MG63 (cell line): ENCODE measurements at regions not wholly inside any gene's neighbourhood (a gene's known extent, or its start where the extent isn't known, plus 50 kb on each side); places are given as distances from the start of the nearest gene placed in this dataset.
"Not testable (repeated sequence)": the region's sequence is repeated elsewhere in the genome, so short reads cannot be mapped to it uniquely, and the experiment has no call there.

Source experiments
- DNase-seq: peaks from one replicate; pipeline ENCODE4 v3.0.0-alpha.2; 2020
- H3K27me3 ChIP-seq: fragments of 250-450 bp; sonication (Bioruptor Pico); 2 replicates; pipeline ENCODE4 v1.5.1; 2020; ENCODE audit warnings: mild to moderate bottlenecking, moderate library complexity
- H3K36me3 ChIP-seq: fragments of 250-450 bp; sonication (Bioruptor Pico); 2 replicates; pipeline ENCODE4 v1.5.1; 2020; ENCODE audit warnings: mild to moderate bottlenecking, moderate library complexity
- H3K4me3 ChIP-seq: fragments of 250-450 bp; sonication (Bioruptor Pico); 2 replicates; pipeline ENCODE4 v1.5.1; 2020; ENCODE audit warnings: mild to moderate bottlenecking, moderate library complexity
- H3K9me3 ChIP-seq: fragments of 250-450 bp; sonication (Bioruptor Pico); 2 replicates; pipeline ENCODE4 v1.5.1; 2020; ENCODE audit warnings: mild to moderate bottlenecking, moderate library complexity

DNA sequence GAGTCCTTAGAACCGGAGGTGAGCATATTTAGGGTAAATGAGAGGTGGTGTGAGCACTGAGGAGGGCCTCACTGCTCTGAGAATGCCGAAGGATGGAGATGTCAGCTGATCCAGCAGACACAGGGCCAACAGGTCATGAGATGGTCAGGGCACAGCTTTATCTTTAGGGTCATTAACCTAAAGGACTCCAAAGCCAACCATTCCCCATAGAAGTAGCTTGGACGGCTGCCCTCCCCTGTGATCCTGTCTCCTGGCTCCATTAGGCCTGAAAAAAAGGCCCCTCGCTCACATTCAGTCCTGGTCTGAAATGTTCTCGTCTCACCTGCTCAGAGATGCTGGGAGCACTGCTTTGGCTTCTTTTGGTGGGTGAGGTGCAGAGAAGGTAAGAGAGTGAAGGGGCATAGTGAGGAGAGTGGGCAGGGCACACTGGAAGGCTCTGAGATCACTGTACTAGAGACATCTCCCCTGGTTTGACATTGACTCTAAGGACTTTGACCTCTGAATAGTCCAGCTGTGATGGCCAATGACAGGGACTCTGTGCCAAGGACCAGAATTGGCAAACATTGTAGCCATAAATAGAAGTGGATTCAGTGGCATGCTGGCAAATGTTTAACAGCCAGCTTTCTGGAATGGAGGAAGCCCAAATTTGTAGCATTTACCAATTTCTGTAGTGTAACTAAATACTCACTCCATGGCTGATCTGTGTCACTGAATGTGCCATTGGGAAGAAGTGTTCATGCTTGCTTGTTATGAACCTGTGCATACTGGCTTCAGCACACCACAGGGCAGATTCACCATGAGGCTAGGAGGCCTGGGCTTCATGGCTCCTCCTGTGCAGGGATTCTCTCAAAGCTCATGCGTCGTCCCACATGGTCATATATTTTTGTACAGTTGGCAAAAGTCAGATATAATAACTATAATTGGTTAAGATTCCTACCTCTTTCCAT lies 76.2 kb upstream of the MRPS22 start:
- Histone ChIP-seq H3K27me3 (no peaks in the 10 kb centered on the region), H3K4me3 (no peak overlapping the region), H3K36me3 (no peaks in the 10 kb centered on the region), H3K9me3 (no peaks in the 10 kb centered on the region)
- no peak for DNase-seq

DNA sequence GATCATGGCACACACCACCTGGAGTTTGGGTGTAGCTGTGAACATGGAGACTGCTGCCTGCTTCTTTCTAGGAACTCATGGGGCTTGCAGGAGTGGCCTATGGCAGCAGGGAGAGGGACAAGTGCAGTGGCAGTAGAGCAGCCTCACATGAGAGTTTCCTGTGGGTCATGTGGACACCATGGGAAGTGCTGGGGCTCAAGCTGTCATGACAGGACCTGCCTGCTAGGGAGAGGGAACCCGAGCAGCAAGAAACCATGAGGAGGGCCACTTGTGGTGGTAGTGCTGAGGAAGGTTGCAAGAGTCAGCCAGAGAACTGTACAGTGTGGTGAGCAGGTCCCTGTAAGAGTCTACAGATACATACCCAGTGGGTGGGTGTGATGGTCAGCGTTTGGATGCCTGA lies 73.8 kb upstream of the MRPS22 start:
- no peak for DNase-seq
- H3K27me3 ChIP-seq = no peaks in the 10 kb centered on the region
- no peak overlapping the region for H3K4me3 ChIP-seq
- no peaks in the 10 kb centered on the region for H3K36me3 ChIP-seq
- H3K9me3 ChIP-seq = no peaks in the 10 kb centered on the region

DNA sequence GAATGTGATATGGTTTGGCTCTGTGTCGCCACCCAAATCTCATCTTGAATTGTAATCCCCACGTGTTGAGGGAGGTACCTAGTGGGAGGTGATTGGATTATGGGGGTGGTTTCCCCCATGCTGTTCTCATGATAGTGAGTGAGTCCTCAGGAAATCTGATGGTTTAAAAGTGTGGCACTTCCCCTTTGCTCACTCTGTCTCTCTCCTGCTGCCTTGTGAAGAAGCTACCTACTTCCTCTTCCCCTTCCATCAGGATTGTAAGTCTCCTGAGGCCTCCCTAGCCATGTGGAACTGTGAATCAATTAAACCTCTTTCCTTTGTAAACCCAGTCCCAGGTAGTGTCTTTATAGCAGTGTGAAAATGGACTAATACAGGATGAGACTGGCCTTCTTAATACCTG lies 73.2 kb upstream of the MRPS22 start:
- not testable (repeated sequence) for DNase-seq, H3K9me3 ChIP-seq, H3K4me3 ChIP-seq, H3K36me3 ChIP-seq, H3K27me3 ChIP-seq

DNA sequence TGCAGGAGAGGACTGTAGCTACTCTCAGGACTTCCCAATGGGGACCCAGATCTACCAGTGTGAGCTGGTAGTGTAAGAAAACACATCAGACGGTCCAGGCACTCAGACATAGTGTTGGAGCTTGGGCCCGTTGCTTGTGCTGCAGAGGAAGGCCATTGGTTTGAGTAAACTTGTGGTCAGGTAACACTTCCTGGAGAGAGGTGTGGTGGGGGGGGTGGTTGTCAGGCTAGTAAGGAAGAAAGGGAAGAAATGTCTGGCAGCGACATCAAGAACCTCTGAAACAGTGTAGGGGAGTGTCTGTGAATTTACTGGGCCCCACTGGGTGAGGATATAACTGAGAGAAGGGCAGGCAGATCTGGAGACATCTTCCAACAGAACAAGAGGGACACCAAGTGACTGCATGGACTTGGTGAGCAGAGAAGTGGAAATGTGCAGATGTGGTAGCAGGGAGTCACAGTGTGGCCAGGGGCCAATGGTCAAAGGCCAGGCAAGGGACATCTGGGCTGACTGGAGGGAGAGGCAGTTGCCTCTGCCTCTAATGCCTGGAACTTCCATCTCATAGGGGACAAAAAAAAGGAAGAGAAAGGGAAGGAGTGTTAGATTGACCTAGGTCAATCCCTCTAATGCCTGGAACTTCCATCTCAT lies 63.7 kb upstream of the MRPS22 start:
- Histone ChIP-seq H3K9me3 (no peaks in the 10 kb centered on the region; the same call in 1 of the 2 replicates), H3K4me3 (no peak overlapping the region), H3K27me3 (no peaks in the 10 kb centered on the region), H3K36me3 (no peaks in the 10 kb centered on the region; the same call in 1 of the 2 replicates)
- DNase-seq = no peak

DNA sequence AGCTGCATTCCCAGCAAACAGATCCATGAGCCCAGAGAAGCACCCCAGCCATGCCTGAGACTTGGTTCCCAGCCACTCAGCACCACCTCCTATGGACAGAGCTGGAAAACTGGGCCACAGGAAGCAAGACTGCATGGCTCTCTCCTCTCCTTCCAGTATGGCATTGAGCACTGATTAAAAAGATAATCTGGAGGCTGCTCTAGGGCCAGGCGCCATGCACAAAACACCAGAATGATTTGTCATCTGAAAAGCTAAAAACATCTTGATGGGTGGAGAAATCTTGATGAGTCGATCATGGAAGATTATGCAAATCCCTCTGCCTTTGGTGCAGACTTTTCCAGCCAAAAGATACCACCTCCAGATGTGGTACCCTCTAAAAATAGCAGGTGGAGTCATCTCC lies 62.7 kb upstream of the MRPS22 start:
- peak; percentile 89 for DNase-seq
- Histone ChIP-seq H3K9me3 (no peaks in the 10 kb centered on the region; the same call in 1 of the 2 replicates), H3K4me3 (no peak overlapping the region; the same call in 1 of the 2 replicates), H3K36me3 (no peaks in the 10 kb centered on the region; the same call in 1 of the 2 replicates), H3K27me3 (no peaks in the 10 kb centered on the region)

DNA sequence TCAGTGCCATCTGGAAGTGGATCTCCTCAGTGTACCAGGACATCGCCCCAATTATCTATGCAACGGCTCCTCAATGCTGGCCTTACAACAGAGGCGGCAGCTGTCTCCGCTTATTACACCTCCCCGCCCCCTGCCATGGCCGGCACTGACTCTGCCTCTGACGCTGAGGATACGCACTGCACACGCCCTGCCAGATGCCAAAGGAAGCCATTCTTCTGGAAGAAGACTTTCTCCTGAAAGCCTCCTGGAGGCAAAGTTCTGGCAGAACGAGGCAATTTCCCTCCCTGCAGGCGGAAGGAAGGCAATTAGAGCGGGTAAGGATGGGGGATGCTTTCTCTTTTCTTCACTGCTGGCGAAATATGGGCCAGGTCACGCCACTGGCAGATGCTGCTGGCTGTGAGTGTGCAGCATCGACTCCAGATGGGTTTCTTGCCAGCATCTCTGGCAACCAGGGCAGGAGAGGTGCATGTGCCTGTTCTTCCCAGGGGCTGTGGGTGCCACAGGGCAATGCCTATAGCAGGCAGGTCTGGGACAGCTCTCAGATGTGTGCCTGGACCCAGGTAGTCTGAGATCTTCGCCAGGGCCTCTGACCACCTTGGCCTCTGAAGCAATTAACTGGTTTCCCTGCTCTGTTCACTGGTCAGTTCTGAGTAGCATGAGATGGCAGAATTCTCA lies 62.2 kb upstream of the MRPS22 start:
- Histone ChIP-seq H3K27me3 (no peaks in the 10 kb centered on the region), H3K36me3 (no peaks in the 10 kb centered on the region; the same call in 1 of the 2 replicates), H3K4me3 (peak overlapping the region; percentile 5), H3K9me3 (no peaks in the 10 kb centered on the region; the same call in 1 of the 2 replicates)
- DNase-seq = peak; percentile 97

DNA sequence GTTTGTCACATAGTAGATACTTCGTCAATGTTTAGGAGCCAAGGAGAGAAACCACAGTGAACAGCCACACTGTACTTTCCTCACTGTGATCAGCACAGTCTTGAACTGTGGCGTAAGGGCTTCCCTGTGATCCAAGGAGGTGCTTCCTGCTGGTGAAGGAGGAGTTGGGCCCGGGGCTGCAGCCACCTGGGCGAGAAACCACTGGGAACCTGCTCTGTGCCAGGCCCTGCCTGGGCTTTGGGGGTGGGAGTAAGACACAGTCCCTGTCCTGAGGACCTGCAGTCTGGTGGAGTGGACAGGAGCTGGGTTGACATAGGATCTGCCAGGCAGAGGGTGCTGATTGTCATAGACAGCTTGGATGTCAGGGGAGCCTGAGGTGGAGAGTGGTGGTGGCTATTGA lies 60.5 kb upstream of the MRPS22 start:
- H3K9me3 ChIP-seq = no peaks in the 10 kb centered on the region
- no peaks in the 10 kb centered on the region for H3K27me3 ChIP-seq
- no peak for DNase-seq
- no peak overlapping the region for H3K4me3 ChIP-seq
- peaks cover 2% of the 10 kb centered on the region for H3K36me3 ChIP-seq

DNA sequence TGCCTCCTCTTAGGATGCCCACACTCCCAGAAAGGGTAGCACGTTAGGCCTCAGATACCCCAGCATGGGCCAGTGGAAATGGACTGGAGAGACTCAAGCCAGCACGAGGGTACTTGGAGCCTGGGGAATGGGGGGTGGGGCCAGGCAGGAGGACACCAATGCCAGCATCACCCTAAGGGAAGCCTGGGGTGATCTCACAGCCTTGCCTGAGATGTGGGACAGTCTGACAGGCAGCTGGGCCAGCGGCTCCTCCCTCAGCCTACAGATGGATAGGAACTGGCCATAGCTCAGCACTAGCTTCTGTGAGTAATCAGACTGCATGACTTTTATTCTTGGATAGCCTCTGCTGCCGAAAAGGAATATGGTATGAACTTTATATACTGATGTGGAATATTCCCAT lies 59.6 kb upstream of the MRPS22 start:
- Histone ChIP-seq H3K9me3 (no peaks in the 10 kb centered on the region), H3K4me3 (no peak overlapping the region), H3K36me3 (peaks cover 5% of the 10 kb centered on the region), H3K27me3 (no peaks in the 10 kb centered on the region)
- peak; percentile 95 for DNase-seq

DNA sequence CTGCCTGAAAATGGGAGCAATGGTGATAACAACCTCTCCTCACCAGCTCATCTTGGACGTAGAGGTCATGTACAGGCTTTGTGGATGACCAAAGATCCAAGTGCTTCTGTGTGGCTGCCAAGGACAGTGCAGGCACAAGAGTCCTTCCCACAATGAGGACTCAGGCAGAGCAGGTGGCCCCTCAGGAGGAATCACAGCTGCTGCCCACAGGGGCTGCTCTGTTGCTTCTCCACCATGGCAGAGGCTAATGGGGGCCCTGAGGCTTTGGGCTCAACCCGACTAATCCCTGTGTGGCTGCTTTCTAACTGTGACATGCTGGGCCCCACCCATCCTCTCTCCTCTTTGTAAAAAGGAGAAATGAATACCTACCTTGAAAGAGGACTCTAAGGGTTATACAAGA lies 58.1 kb upstream of the MRPS22 start:
- no peak for DNase-seq
- no peaks in the 10 kb centered on the region for H3K27me3 ChIP-seq
- H3K36me3 ChIP-seq = peaks cover 5% of the 10 kb centered on the region
- H3K9me3 ChIP-seq = no peaks in the 10 kb centered on the region
- H3K4me3 ChIP-seq = no peak overlapping the region

DNA sequence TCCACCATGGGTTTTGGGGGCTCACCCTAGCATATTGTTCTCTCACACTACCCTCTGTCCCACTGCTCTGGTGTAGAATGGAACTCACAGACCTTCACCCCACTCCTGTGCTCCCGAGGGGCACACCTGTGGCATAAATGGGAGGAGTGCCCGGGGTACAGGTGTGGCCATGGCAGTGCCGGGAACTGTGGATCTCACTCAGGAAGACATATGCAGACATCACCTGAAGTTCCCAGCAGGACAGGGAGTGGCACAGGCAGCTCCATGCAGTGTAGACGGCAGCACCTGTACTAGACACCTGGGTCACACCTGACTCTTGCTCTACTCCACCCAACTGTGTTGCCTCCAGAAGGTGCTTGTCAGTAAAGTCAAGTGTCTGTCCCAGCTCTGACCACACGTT lies 57.6 kb upstream of the MRPS22 start:
- peaks cover 5% of the 10 kb centered on the region for H3K36me3 ChIP-seq
- no peak overlapping the region for H3K4me3 ChIP-seq
- no peaks in the 10 kb centered on the region for H3K9me3 ChIP-seq
- no peak for DNase-seq
- H3K27me3 ChIP-seq = no peaks in the 10 kb centered on the region

DNA sequence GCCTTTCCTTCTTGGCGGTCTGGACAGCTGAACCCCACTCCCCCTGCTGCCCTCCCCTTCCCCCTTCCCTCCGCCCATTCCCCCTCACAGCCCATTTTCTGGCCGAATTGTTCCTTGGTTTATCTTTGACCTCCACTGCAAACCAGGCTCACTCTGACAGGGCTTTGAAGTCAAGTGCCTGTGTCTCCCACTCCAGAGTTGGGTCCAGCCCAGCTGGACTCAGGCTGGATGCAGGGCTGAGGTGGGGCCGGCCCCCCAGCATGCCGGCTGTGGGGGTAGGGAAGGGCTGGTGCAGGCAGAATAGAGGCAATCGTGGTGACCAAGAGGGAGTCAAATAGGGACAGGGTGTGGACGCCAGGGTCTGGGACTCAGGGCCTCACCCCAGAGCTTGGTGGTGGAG lies 57.0 kb upstream of the MRPS22 start:
- Histone ChIP-seq H3K27me3 (no peaks in the 10 kb centered on the region), H3K36me3 (peaks cover 5% of the 10 kb centered on the region), H3K9me3 (no peaks in the 10 kb centered on the region), H3K4me3 (no peak overlapping the region)
- DNase-seq = no peak

DNA sequence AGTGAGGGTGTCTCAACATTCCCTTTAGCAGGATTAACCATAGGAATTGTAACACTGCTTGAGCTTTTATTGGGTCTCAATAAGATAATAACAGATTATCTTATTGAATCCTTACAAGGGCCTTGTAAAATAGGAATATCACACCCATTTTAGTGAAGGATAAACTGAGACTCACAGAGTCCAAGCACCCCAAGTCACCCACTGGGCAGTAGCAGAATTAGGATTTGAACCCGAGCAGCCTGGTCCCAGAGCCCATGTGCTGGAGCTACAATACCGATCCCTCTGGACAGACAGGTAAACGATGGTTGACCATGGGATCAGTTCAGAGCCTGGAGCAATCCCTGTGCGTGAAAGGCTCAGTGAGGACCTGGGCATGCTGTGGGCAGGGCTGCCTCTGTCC lies 56.3 kb upstream of the MRPS22 start:
- no peak for DNase-seq
- no peaks in the 10 kb centered on the region for H3K9me3 ChIP-seq
- no peaks in the 10 kb centered on the region for H3K27me3 ChIP-seq

DNA sequence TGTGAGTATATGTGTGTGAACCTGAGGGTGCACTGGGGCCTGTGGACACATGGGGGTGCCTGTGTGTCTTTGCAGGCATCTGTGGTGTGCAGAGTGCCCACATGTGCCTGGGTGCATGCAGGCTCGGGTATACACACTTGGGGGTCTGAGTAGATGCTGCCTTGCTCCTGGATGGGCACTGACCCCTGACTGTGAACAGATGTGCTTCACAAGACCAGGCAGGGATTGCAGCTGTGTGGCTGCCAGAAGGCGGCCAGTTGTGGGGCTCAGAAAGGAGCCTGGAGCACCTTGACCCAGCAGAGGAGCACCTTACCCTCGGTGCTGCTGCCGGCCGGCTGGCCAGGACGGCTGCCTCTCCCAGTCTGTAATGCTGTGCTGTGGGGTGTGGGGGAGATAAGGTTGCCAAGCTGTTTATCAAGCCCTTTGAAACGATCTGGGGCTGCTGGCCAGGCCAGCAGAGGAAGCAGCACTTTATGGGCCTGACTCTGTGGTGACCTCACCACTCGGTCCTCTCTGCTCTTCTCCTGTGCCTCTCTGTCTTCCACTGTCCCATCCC lies 55.5 kb upstream of the MRPS22 start:
- Histone ChIP-seq H3K36me3 (peaks cover 5% of the 10 kb centered on the region), H3K4me3 (no peak overlapping the region), H3K27me3 (no peaks in the 10 kb centered on the region), H3K9me3 (no peaks in the 10 kb centered on the region)
- peak; percentile 52 for DNase-seq

More for the DNA sequence above, 56.3 kb upstream of the MRPS22 start:
- peaks cover 5% of the 10 kb centered on the region for H3K36me3 ChIP-seq
- no peak overlapping the region for H3K4me3 ChIP-seq

DNA sequence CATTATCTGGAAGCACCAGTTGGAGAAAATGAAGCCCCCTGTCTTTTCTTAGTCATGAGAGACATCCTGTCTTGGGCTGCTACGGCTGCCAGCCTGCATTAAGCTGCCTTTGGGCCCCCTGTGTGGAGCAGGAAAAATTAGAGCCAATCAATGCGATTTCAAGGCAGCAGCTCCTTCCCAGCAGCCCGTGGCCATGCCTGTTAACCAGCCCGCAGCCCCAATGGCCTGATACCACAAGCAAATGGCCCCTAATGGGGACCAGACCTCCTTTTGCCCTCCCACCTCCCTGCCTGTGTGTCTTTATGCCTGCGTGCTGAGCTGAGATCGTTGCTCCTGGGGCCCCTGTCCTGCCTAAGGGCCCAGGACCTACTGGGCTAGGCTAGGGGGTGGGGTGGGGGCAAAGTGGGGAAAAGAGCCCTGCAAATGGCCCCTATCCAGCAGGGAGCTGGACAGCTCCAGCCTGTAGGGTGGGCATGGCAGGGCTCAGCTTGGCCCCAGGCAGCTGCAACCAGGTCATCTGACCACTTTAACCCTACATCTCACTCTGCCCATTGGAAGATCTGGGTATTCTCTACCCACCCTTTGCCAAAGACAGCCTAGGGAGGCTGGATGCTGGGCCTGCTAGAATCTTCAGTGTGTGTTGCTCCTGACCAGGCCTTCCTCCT lies 53.8 kb upstream of the MRPS22 start:
- no peaks in the 10 kb centered on the region for H3K9me3 ChIP-seq
- H3K27me3 ChIP-seq = no peaks in the 10 kb centered on the region
- H3K36me3 ChIP-seq = peaks cover 7% of the 10 kb centered on the region; the same call in 1 of the 2 replicates
- no peak overlapping the region for H3K4me3 ChIP-seq
- DNase-seq = no peak

DNA sequence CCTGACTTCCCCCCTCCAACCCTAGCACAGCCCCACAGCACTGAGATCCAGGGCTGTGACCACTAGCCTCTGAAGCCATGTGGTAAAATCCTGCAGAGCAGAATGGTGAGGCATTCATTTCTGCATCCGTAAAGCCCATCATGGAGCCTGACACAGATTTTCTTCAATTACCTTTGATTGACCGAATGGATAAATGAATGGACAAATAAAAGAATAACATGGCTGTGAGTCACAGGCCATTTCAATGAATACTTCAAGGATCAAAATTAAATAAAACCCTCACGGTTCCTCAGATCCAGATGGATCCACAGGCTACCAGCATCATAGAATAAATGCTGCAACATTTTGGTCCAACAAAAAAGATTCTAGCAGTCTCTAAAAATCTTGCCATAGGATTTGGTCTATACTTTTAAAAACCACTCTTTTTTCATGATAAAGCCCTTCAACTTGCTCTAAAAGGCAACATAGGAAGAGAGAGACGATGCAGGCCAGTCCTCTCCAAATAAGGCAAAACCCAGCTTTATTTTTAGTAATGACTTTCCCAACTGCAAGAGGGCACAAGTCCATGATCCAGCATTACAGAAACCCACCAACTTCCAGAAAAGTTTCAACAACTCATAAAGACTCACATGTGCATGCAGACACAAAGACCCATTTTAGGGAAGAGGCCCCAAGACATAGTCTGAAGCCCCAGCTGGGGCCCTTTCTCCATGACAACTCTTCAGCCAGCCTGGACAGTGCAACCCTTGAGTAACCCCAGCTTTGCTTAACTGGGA lies 52.4 kb upstream of the MRPS22 start:
- peaks cover 7% of the 10 kb centered on the region; the same call in 1 of the 2 replicates for H3K36me3 ChIP-seq
- no peaks in the 10 kb centered on the region for H3K9me3 ChIP-seq
- H3K4me3 ChIP-seq = no peak overlapping the region
- H3K27me3 ChIP-seq = no peaks in the 10 kb centered on the region
- DNase-seq = no peak

DNA sequence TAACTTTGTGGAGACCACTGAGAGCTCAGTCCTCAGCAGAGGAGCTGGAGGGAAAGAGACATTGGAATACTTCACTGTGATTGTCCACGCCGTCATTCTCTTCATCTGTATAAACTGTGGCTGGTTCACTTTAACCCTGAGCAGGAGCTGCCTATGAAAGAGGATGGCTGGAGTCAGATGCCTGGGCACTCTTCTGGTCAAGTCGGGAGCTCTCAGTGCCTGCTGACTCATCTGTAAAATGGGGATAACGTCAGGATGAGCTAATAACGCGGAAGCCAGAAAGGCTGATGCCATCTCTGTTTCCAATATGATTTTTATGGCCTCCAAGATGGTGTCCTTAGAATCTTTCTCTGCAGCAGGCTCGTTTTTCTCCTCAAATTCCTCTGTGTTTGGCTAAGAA lies 51.6 kb upstream of the MRPS22 start:
- Histone ChIP-seq H3K27me3 (no peaks in the 10 kb centered on the region), H3K9me3 (no peaks in the 10 kb centered on the region), H3K36me3 (peaks cover 7% of the 10 kb centered on the region; the same call in 1 of the 2 replicates), H3K4me3 (no peak overlapping the region)
- no peak for DNase-seq
